GM23338 (cell line): ENCODE measurements at regions not wholly inside any gene's neighbourhood (a gene's known extent, or its start where the extent isn't known, plus 50 kb on each side); places are given as distances from the start of the nearest gene placed in this dataset.

Experiments
- ATAC-seq: fragments of 200-7000 bp; cut with Tn5 transposase; 3 replicates; pipeline ENCODE4 v1.9.1; 2020
- DNase-seq: peaks from one replicate; pipeline ENCODE4 v3.0.0-alpha.2; 2015; ENCODE audit warnings: low spot score
- H2AFZ ChIP-seq: fragments of 200-600 bp; sonication (generic); 2 replicates; pipeline ENCODE4 v1.8.0; 2016; ENCODE audit warnings: antibody characterized with exemption, mild to moderate bottlenecking, moderate library complexity
- H3F3A ChIP-seq: fragments of 200-600 bp; sonication (generic); replicated peaks from 2 replicates; pipeline ENCODE4 v1.8.0; 2017; ENCODE audit warnings: antibody characterized with exemption, mixed run types, low read depth
- H3K27ac ChIP-seq: fragments of 200-600 bp; sonication (generic); 2 replicates; pipeline ENCODE4 v1.6.1; 2016; ENCODE audit warnings: low read depth
- H3K27me3 ChIP-seq: fragments of 200-600 bp; sonication (generic); 2 replicates; pipeline ENCODE4 v1.8.0; 2016; ENCODE audit warnings: mild to moderate bottlenecking, mixed run types, moderate library complexity; ENCODE audit not compliant: insufficient read depth
- H3K36me3 ChIP-seq: fragments of 200-600 bp; sonication (generic); 2 replicates; pipeline ENCODE4 v1.8.0; 2016; ENCODE audit warnings: mild to moderate bottlenecking; ENCODE audit not compliant: insufficient read depth
- H3K4me1 ChIP-seq: fragments of 200-600 bp; sonication (generic); 2 replicates; pipeline ENCODE4 v1.8.0; 2016; ENCODE audit warnings: mild to moderate bottlenecking, moderate library complexity; ENCODE audit not compliant: insufficient read depth
- H3K4me2 ChIP-seq: fragments of 200-600 bp; sonication (generic); 2 replicates; pipeline ENCODE4 v1.7.1; 2017; ENCODE audit warnings: mixed run types
- H3K4me3 ChIP-seq: fragments of 200-600 bp; sonication (generic); 2 replicates; pipeline ENCODE4 v1.6.1; 2016; ENCODE audit warnings: mixed run types
- H3K79me2 ChIP-seq: fragments of 200-600 bp; sonication (generic); replicated peaks from 2 replicates; pipeline ENCODE4 v1.8.0; 2017; ENCODE audit warnings: mild to moderate bottlenecking; ENCODE audit not compliant: insufficient read depth
- H3K9me2 ChIP-seq: fragments of 200-600 bp; sonication (generic); 2 replicates; pipeline ENCODE4 v1.8.0; 2017; ENCODE audit not compliant: insufficient read depth
- H4K20me1 ChIP-seq: fragments of 200-600 bp; sonication (generic); replicated peaks from 2 replicates; pipeline ENCODE4 v1.8.0; 2017; ENCODE audit warnings: mild to moderate bottlenecking; ENCODE audit not compliant: insufficient read depth
- H3K27ac Mint-ChIP-seq: 2 replicates; pipeline ENCODE4 v1.8.0; 2020; ENCODE audit warnings: inconsistent platforms, mild to moderate bottlenecking, moderate library complexity, mixed read lengths
- H3K27me3 Mint-ChIP-seq: 3 replicates; pipeline ENCODE4 v1.8.0; 2022; ENCODE audit warnings: low read depth, mild to moderate bottlenecking, moderate library complexity, mixed read lengths, inconsistent platforms; ENCODE audit not compliant: insufficient read depth, poor library complexity
- H3K36me3 Mint-ChIP-seq: 3 replicates; pipeline ENCODE4 v1.8.0; 2021; ENCODE audit warnings: low read depth, mild to moderate bottlenecking, inconsistent platforms, moderate library complexity, mixed read lengths
- H3K4me1 Mint-ChIP-seq: 3 replicates; pipeline ENCODE4 v1.8.0; 2020; ENCODE audit warnings: mild to moderate bottlenecking, inconsistent platforms, mixed read lengths
- H3K4me3 Mint-ChIP-seq: 3 replicates; pipeline ENCODE4 v1.8.0; 2021; ENCODE audit warnings: moderate library complexity, mild to moderate bottlenecking, inconsistent platforms, mixed read lengths
- H3K9me3 Mint-ChIP-seq: 3 replicates; pipeline ENCODE4 v1.8.0; 2020; ENCODE audit warnings: moderate library complexity, mild to moderate bottlenecking, inconsistent platforms, mixed read lengths
- CREB1 ChIP-seq: fragments of 250-450 bp; sonication (Bioruptor Pico); IDR thresholded peaks from 2 replicates; pipeline ENCODE4 v1.5.0; 2020; ENCODE audit warnings: low read depth, mild to moderate bottlenecking, moderate library complexity
- CTCF ChIP-seq, 2 experiments: fragments of 200-600 bp in 1 of 2; sonication (generic) in 1 of 2; conservative IDR thresholded peaks; 2 replicates each; pipeline versions ENCODE4 v1.5.1 to v1.6.1; 2016 to 2017; ENCODE audit warnings: antibody characterized with exemption in 2 of 2, low read depth in 2 of 2, mild to moderate bottlenecking in 2 of 2, moderate library complexity in 1 of 2
- ETS1 ChIP-seq: IDR thresholded peaks from 2 replicates; pipeline ENCODE4 v1.6.1; 2016; ENCODE audit warnings: antibody characterized with exemption
- EZH2 ChIP-seq: fragments of 200-600 bp; sonication (generic); IDR thresholded peaks from one replicate; pipeline ENCODE4 v1.8.0; 2017; ENCODE audit warnings: antibody characterized with exemption, mild to moderate bottlenecking, low read depth; ENCODE audit not compliant: unreplicated experiment
- EZH2phosphoT487 ChIP-seq: fragments of 200-600 bp; sonication (generic); IDR thresholded peaks from one replicate; pipeline ENCODE4 v1.8.1; 2018; ENCODE audit warnings: antibody characterized with exemption; ENCODE audit not compliant: unreplicated experiment
- JUNB ChIP-seq: IDR thresholded peaks from one replicate; pipeline ENCODE4 v1.6.1; 2016; ENCODE audit warnings: antibody characterized with exemption; ENCODE audit not compliant: unreplicated experiment
- NANOG ChIP-seq: IDR thresholded peaks from 2 replicates; pipeline ENCODE4 v1.6.1; 2016; ENCODE audit warnings: antibody characterized with exemption, borderline replicate concordance
- POLR2AphosphoS5 ChIP-seq: IDR thresholded peaks from 2 replicates; pipeline ENCODE4 v1.6.1; 2016; ENCODE audit warnings: antibody characterized with exemption, low read depth
- STAT1 ChIP-seq: IDR thresholded peaks from one replicate; pipeline ENCODE4 v1.6.1; 2016; ENCODE audit warnings: antibody characterized with exemption; ENCODE audit not compliant: unreplicated experiment
- ZNF114 ChIP-seq: fragments of 250-450 bp; sonication (Bioruptor Pico); IDR thresholded peaks from 2 replicates; pipeline ENCODE4 v1.5.0; 2020; ENCODE audit warnings: mild to moderate bottlenecking, moderate library complexity
- ZNF331 ChIP-seq: fragments of 250-450 bp; sonication (Bioruptor Pico); IDR thresholded peaks from 2 replicates; pipeline ENCODE4 v1.5.0; 2020; ENCODE audit warnings: low read depth, mild to moderate bottlenecking, moderate library complexity
- ZNF462 ChIP-seq: fragments of 250-450 bp; sonication (Bioruptor Pico); IDR thresholded peaks from 2 replicates; pipeline ENCODE4 v1.5.0; 2020; ENCODE audit warnings: mild to moderate bottlenecking, moderate library complexity

GRCh38 chr9:23278561-23278960, 547.5 kb downstream of the ELAVL2 start (continued):
- no peak for TF ChIP-seq ZNF462

GRCh38 chr9:23287390-23287789, 538.6 kb downstream of the ELAVL2 start:
- H3K27me3 Mint-ChIP-seq: no peaks in the 10 kb centered on the region
- H3K4me3 Mint-ChIP-seq: no peak overlapping the region
- ATAC-seq: no peak
- TF ChIP-seq ZNF114 (CRISPR knock-in tag) (no peak), EZH2phosphoT487 (no peak), NANOG (no peak), CREB1 (no peak), ETS1 (no peak), JUNB (no peak), ZNF331 (CRISPR knock-in tag) (no peak), CTCF (conservative IDR thresholded peaks at IDR 0.05; ENCODE audit: low read depth in 2 of 2) (no peak), STAT1 (no peak), POLR2AphosphoS5 (no peak), EZH2 (no peak)

More at GRCh38 chr9:23287390-23287789, 538.6 kb downstream of the ELAVL2 start:
- no peaks in the 10 kb centered on the region for H3K27me3 ChIP-seq
- H3K9me3 Mint-ChIP-seq: no peaks in the 10 kb centered on the region
- H3K36me3 Mint-ChIP-seq: no peaks in the 10 kb centered on the region
- no peak overlapping the region for H3K27ac Mint-ChIP-seq
- no peaks in the 10 kb centered on the region for H3K9me2 ChIP-seq
- H3K79me2 ChIP-seq: no peaks in the 10 kb centered on the region
- no peak overlapping the region for H3K4me3 ChIP-seq
- H3F3A ChIP-seq: no peaks in the 10 kb centered on the region
- no peak for DNase-seq
- peaks cover 3% of the 10 kb centered on the region; the same call in 2 of the 3 replicates for H3K4me1 Mint-ChIP-seq
- H4K20me1 ChIP-seq: no peaks in the 10 kb centered on the region
- H3K4me1 ChIP-seq: no peaks in the 10 kb centered on the region
- no peaks in the 10 kb centered on the region for H3K36me3 ChIP-seq
- H2AFZ ChIP-seq: no peak overlapping the region
- H3K27ac ChIP-seq: no peak overlapping the region
- no peak overlapping the region for H3K4me2 ChIP-seq
